Kidney (tissue), 13 donors: ENCODE measurements at regions not wholly inside any gene's neighbourhood (a gene's known extent, or its start where the extent isn't known, plus 50 kb on each side); places are given as distances from the start of the nearest gene placed in this dataset.

ENCODE experiments used
- DNase-seq, 5 donors: peaks; one replicate each; pipeline ENCODE4 v3.0.0-alpha.2; 2013 to 2020
- FAIRE-seq: peaks from 2 replicates; lab custom pipeline; 2012; peaks lifted over from hg19 to GRCh38; lab: Jason Lieb, UNC
- H3K27ac ChIP-seq, 2 donors: one replicate each; pipeline ENCODE4 v1.7.0; 2013; ENCODE audit warnings: low read depth in 2 of 2, low read length in 2 of 2, inconsistent platforms in 1 of 2
- H3K27me3 ChIP-seq: one replicate; pipeline ENCODE4 v1.7.1; 2013; ENCODE audit warnings: low read length, inconsistent platforms; ENCODE audit not compliant: control insufficient read depth, insufficient read depth
- H3K36me3 ChIP-seq, 3 donors: one replicate each; pipeline versions ENCODE4 v1.7.0 to v1.7.1; 2013; ENCODE audit warnings: low read length in 3 of 3, control low read depth in 1 of 3, inconsistent platforms in 1 of 3; ENCODE audit not compliant: insufficient read depth in 3 of 3, control insufficient read depth in 2 of 3
- H3K4me1 ChIP-seq, 3 donors: one replicate each; pipeline versions ENCODE4 v1.7.0 to v1.7.1; 2013; ENCODE audit warnings: low read length in 3 of 3, inconsistent platforms in 1 of 3, low read depth in 1 of 3; ENCODE audit not compliant: control insufficient read depth in 2 of 3, insufficient read depth in 2 of 3
- H3K4me3 ChIP-seq, 3 donors: one replicate each; pipeline versions ENCODE4 v1.7.0 to v1.8.1; 2013; ENCODE audit warnings: low read length in 3 of 3, control low read depth in 1 of 3, inconsistent platforms in 1 of 3
- H3K9ac ChIP-seq, 3 donors: one replicate each; pipeline versions ENCODE4 v1.7.0 to v1.7.1; 2013; ENCODE audit warnings: low read length in 3 of 3, control low read depth in 1 of 3, inconsistent platforms in 1 of 3
- H3K9me3 ChIP-seq, 3 donors: one replicate each; pipeline versions ENCODE4 v1.7.0 to v1.7.1; 2013; ENCODE audit warnings: low read length in 3 of 3, control low read depth in 1 of 3, inconsistent platforms in 1 of 3; ENCODE audit not compliant: control insufficient read depth in 2 of 3, insufficient read depth in 1 of 3
- CTCF ChIP-seq: IDR thresholded peaks from 3 replicates; pipeline ENCODE4 v1.5.1; 2012; ENCODE audit warnings: mild to moderate bottlenecking, moderate library complexity, borderline replicate concordance; ENCODE audit not compliant: insufficient read depth; ENCODE audit errors: extremely low read depth
- intact Hi-C: fragments of 100-400 bp; cut with DNase I; formaldehyde crosslinking; loops from one replicate; pipeline ENCODE4 v1.11.1; 2022
- donor health status: control.
- donor health status: control.
- donor health status: control.
- donor health status: control.
- donor health status: control.
- donor health status: DM: yes; HTN: yes; CAD: no.
- donor health status: Normal renal cell carcinoma (clear cell type).

- no peak for TF ChIP-seq CTCF
- H3K9ac ChIP-seq = no peak overlapping the region
- intact Hi-C loops = no loop called here
- DNase-seq (peak in 3 of 5 donors; percentile 60 to 70 (median 61)), FAIRE-seq (no peak)
- peaks cover 0 to 3% (median 0%) of the 10 kb centered on the region in 3 donors for H3K36me3 ChIP-seq
- H3K9me3 ChIP-seq = peaks cover 0 to 7% (median 0%) of the 10 kb centered on the region in 3 donors
- no peaks in the 10 kb centered on the region for H3K27me3 ChIP-seq
- H3K4me3 ChIP-seq = no peak overlapping the region
- no peaks in the 10 kb centered on the region for H3K4me1 ChIP-seq
- H3K27ac ChIP-seq = no peak overlapping the region
These were observed 347.6 kb downstream of the CTTN start for GRCh38 chr11:70745941-70746340.

DNA sequence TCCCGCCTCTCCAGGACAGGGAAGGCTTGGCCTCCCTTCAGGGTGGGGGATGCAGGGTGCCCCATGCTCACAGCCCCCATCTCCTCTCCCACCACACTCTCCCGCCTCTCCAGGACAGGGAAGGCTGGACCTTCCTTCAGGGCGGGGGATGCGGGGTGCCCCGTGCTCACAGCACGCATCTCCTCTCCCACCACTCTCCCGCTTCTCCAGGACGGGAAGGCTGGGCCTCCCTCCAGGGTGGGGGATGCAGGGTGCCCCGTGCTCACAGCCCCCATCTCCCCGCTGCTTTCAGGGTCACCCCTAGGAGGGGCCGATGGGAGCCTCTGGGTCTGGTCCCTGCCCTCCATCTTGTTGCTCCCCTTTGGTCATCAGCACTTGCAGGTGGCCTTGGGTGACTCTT is 348.0 kb downstream of the CTTN start:
- Histone ChIP-seq H3K4me1 (no peaks in the 10 kb centered on the region), H3K9me3 (peaks cover 0 to 11% (median 0%) of the 10 kb centered on the region in 3 donors), H3K27me3 (no peaks in the 10 kb centered on the region), H3K4me3 (no peak overlapping the region), H3K36me3 (peaks cover 0 to 3% (median 0%) of the 10 kb centered on the region in 3 donors), H3K9ac (no peak overlapping the region), H3K27ac (no peak overlapping the region)
- no peak for TF ChIP-seq CTCF
- FAIRE-seq (no peak), DNase-seq (no peak)
- intact Hi-C loops = no loop called here

- no peak for DNase-seq
- H3K27ac ChIP-seq = no peak overlapping the region
- no peak overlapping the region for H3K9ac ChIP-seq
- no peak overlapping the region for H3K4me3 ChIP-seq
- peaks cover 0 to 11% (median 0%) of the 10 kb centered on the region in 3 donors for H3K9me3 ChIP-seq
- no peaks in the 10 kb centered on the region for H3K27me3 ChIP-seq
- intact Hi-C loops = no loop called here
- H3K4me1 ChIP-seq = no peaks in the 10 kb centered on the region
- TF ChIP-seq CTCF = no peak
- H3K36me3 ChIP-seq = peaks cover 0 to 3% (median 0%) of the 10 kb centered on the region in 3 donors
- no peak for FAIRE-seq
These were observed 349.0 kb downstream of the CTTN start for GRCh38 chr11:70747285-70747684.

DNA sequence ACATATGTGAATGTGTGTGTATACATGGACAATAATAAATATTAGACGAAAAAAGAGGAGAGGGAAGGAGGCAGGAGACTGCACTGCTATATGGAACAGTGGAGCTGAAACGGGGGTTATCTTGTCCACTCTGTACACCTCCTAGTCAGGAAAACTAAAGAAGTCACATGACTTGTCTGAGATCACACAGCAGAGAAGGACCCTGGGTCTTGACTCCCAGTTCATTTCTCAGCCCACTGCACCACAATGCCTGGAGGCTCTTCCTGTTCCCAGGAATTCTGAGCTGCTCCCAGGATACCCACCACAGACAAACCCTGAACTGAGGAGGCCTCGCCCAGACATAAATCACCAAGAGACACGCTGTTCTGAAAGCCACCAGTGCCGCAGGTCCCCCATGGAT is 349.6 kb downstream of the CTTN start:
- no peak for DNase-seq

More for the DNA sequence above, 349.6 kb downstream of the CTTN start:
- Histone ChIP-seq H3K27ac (no peak overlapping the region), H3K9ac (no peak overlapping the region), H3K36me3 (peaks cover 0 to 3% (median 0%) of the 10 kb centered on the region in 3 donors), H3K27me3 (no peaks in the 10 kb centered on the region), H3K9me3 (peaks cover 0 to 11% (median 0%) of the 10 kb centered on the region in 3 donors), H3K4me3 (no peak overlapping the region), H3K4me1 (no peaks in the 10 kb centered on the region)
- intact Hi-C loops = no loop called here
- no peak for TF ChIP-seq CTCF
- FAIRE-seq = no peak
